ENCODE measurements at regions not wholly inside any gene's neighbourhood (a gene's known extent, or its start where the extent isn't known, plus 50 kb on each side); places are given as distances from the start of the nearest gene placed in this dataset.

GRCh38 chr14:98018628-98019027 is 1221.4 kb downstream of the VRK1 start:
- H3K27ac ChIP-seq: no peak overlapping the region
- no peak for TF ChIP-seq CTCF (IDR thresholded peaks at IDR 0.05)
- TF ChIP-seq ZFX (IDR thresholded peaks at IDR 0.05; ENCODE audit: borderline replicate concordance): no peak

- H3K27ac ChIP-seq: no peak overlapping the region
- no peak for TF ChIP-seq CTCF (IDR thresholded peaks at IDR 0.05)
- TF ChIP-seq ZFX (IDR thresholded peaks at IDR 0.05; ENCODE audit: borderline replicate concordance): no peak
These were observed 1225.6 kb downstream of the VRK1 start for GRCh38 chr14:98022541-98023520.

- H3K27ac ChIP-seq: no peak overlapping the region
- no peak for TF ChIP-seq ZFX (IDR thresholded peaks at IDR 0.05; ENCODE audit: borderline replicate concordance)
- TF ChIP-seq CTCF (IDR thresholded peaks at IDR 0.05): no peak
These were observed 1231.0 kb downstream of the VRK1 start for GRCh38 chr14:98028162-98028561.

- no peak for TF ChIP-seq CTCF (IDR thresholded peaks at IDR 0.05)
- no peak for TF ChIP-seq ZFX (IDR thresholded peaks at IDR 0.05; ENCODE audit: borderline replicate concordance)
- H3K27ac ChIP-seq: no peak overlapping the region
These were observed 1236.6 kb downstream of the BCL11B start for GRCh38 chr14:98035396-98035795.

GRCh38 chr14:98037831-98038230 is 1234.2 kb downstream of the BCL11B start:
- TF ChIP-seq ZFX (IDR thresholded peaks at IDR 0.05; ENCODE audit: borderline replicate concordance): no peak
- no peak for TF ChIP-seq CTCF (IDR thresholded peaks at IDR 0.05)
- no peak overlapping the region for H3K27ac ChIP-seq

- no peak overlapping the region for H3K27ac ChIP-seq
- TF ChIP-seq CTCF (IDR thresholded peaks at IDR 0.05) (no peak), ZFX (IDR thresholded peaks at IDR 0.05; ENCODE audit: borderline replicate concordance) (no peak)
These were observed 1215.1 kb downstream of the BCL11B start for GRCh38 chr14:98056946-98057345.

GRCh38 chr14:98059106-98059505 is 1212.9 kb downstream of the BCL11B start:
- TF ChIP-seq ZFX (IDR thresholded peaks at IDR 0.05; ENCODE audit: borderline replicate concordance) (no peak), CTCF (IDR thresholded peaks at IDR 0.05) (no peak)
- no peak overlapping the region for H3K27ac ChIP-seq
